22Rv1 (cell line): ENCODE measurements at regions not wholly inside any gene's neighbourhood (a gene's known extent, or its start where the extent isn't known, plus 50 kb on each side); places are given as distances from the start of the nearest gene placed in this dataset.

Experiments
- ZFX ChIP-seq: fragments of 450-650 bp; IDR thresholded peaks from 2 replicates; pipeline ENCODE4 v1.6.1; 2017; ENCODE audit warnings: antibody characterized with exemption, borderline replicate concordance
- TF ChIP-seq, protein P1 (sequence below): fragments of 450-650 bp; IDR thresholded peaks from 2 replicates; pipeline ENCODE4 v1.5.1; 2017; ENCODE audit warnings: mild to moderate bottlenecking

DNA sequence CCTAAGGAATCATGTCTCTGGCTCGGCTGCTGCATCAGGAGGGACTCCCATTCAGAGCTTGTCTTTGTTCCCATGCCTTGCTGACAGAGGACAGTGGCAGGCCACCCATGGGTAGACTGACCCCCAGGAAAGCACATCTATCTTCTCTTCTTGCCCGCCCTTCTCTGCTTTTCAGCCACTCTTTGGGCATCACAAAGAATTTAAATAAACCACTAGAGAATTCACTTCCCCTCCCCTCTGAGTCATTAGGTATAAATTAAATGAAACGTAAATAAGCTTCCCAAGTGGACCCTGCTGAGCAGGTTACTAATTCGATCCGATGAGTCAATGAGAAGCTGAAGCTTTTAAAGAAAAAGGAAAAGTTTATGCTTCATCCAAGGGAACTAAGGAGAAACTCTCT, 97.0 kb downstream of the DRD1 start:
- TF ChIP-seq, protein P1, sequence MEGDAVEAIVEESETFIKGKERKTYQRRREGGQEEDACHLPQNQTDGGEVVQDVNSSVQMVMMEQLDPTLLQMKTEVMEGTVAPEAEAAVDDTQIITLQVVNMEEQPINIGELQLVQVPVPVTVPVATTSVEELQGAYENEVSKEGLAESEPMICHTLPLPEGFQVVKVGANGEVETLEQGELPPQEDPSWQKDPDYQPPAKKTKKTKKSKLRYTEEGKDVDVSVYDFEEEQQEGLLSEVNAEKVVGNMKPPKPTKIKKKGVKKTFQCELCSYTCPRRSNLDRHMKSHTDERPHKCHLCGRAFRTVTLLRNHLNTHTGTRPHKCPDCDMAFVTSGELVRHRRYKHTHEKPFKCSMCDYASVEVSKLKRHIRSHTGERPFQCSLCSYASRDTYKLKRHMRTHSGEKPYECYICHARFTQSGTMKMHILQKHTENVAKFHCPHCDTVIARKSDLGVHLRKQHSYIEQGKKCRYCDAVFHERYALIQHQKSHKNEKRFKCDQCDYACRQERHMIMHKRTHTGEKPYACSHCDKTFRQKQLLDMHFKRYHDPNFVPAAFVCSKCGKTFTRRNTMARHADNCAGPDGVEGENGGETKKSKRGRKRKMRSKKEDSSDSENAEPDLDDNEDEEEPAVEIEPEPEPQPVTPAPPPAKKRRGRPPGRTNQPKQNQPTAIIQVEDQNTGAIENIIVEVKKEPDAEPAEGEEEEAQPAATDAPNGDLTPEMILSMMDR: no peak
- TF ChIP-seq ZFX: no peak
